Right cardiac atrium (tissue), 5 donors: ENCODE measurements at regions not wholly inside any gene's neighbourhood (a gene's known extent, or its start where the extent isn't known, plus 50 kb on each side); places are given as distances from the start of the nearest gene placed in this dataset.

Experiments
- ATAC-seq, 2 donors: fragments of 200-7000 bp; cut with Tn5 transposase; one replicate each; pipeline versions ENCODE4 v1.8.0 to v1.9.1; 2020; ENCODE audit warnings: moderate library complexity in 2 of 2, mild to moderate bottlenecking in 1 of 2
- DNase-seq, 3 donors: peaks; one replicate each; pipeline ENCODE4 v3.0.0-alpha.2; 2020
- H3K27ac ChIP-seq: one replicate; pipeline ENCODE4 v1.5.1; 2013; ENCODE audit warnings: mild to moderate bottlenecking, low read length, control low read depth, moderate library complexity
- H3K27me3 ChIP-seq: one replicate; pipeline ENCODE4 v1.6.1; 2013; ENCODE audit not compliant: control insufficient read depth, insufficient read depth
- H3K4me1 ChIP-seq: one replicate; pipeline ENCODE4 v1.6.1; 2013; ENCODE audit warnings: low read length; ENCODE audit not compliant: control insufficient read depth, insufficient read depth
- H3K4me3 ChIP-seq: one replicate; pipeline ENCODE4 v1.5.1; 2013; ENCODE audit warnings: low read length, control low read depth
- H3K9me3 ChIP-seq: one replicate; pipeline ENCODE4 v1.6.1; 2013; ENCODE audit warnings: low read length; ENCODE audit not compliant: control insufficient read depth
- WGBS: extraction: QIAGEN DNeasy Blood & Tissue Kit; methylation state at CpG from one replicate; pipeline ENCODE4 v1.1.7; 2013; 5-methylcytosine and 5-hydroxymethylcytosine counted together
- intact Hi-C, 4 donors: fragments of 100-400 bp; cut with DNase I; formaldehyde crosslinking; loops; one replicate each; pipeline versions ENCODE4 v1.11.0 to v1.14.0; 2022 to 2023
- donor health status: healthy with polysubstance abuse.
- donor health status: DM: no; HTN: yes; CAD: no.
- donor health status: DM: no; HTN: no; CAD: no.
- donor health status: DM: no; HTN: yes; CAD: no; lungs with severe emphysema.
- donor health status: DM: yes; HTN: yes; CAD: no.

- no peak for DNase-seq
- Histone ChIP-seq H3K27me3 (no peaks in the 10 kb centered on the region), H3K9me3 (no peaks in the 10 kb centered on the region), H3K4me3 (no peak overlapping the region), H3K4me1 (no peaks in the 10 kb centered on the region), H3K27ac (no peak overlapping the region)
- no peak for ATAC-seq
- intact Hi-C loops: no loop called here
- 80% methylated on average over 4 of the region's 4 CpGs for WGBS
Observed at GRCh38 chr2:65656160-65656718, 223.8 kb upstream of the SPRED2 start.

GRCh38 chr2:65655000-65655399, 222.6 kb upstream of the SPRED2 start:
- Histone ChIP-seq H3K27ac (no peak overlapping the region), H3K9me3 (no peaks in the 10 kb centered on the region), H3K27me3 (no peaks in the 10 kb centered on the region), H3K4me3 (no peak overlapping the region), H3K4me1 (no peaks in the 10 kb centered on the region)
- DNase-seq (no peak), ATAC-seq (no peak)
- 66% methylated on average over 5 of the region's 5 CpGs for WGBS
- intact Hi-C loops: no loop called here

GRCh38 chr2:65654496-65654895, 222.1 kb upstream of the SPRED2 start:
- Histone ChIP-seq H3K4me3 (no peak overlapping the region), H3K27me3 (no peaks in the 10 kb centered on the region), H3K27ac (no peak overlapping the region), H3K9me3 (no peaks in the 10 kb centered on the region), H3K4me1 (no peaks in the 10 kb centered on the region)
- intact Hi-C loops: no loop called here
- WGBS: 86% methylated on average over 3 of the region's 3 CpGs
- DNase-seq: no peak
- ATAC-seq: no peak

- Histone ChIP-seq H3K27me3 (no peaks in the 10 kb centered on the region), H3K4me3 (no peak overlapping the region), H3K9me3 (no peaks in the 10 kb centered on the region), H3K4me1 (no peaks in the 10 kb centered on the region), H3K27ac (no peak overlapping the region)
- WGBS: 77% methylated on average over 1 of the region's 1 CpG
- ATAC-seq: no peak
- intact Hi-C loops: no loop called here
- no peak for DNase-seq
Observed at GRCh38 chr2:65652066-65652465, 219.7 kb upstream of the SPRED2 start.

- Histone ChIP-seq H3K27ac (no peak overlapping the region), H3K4me1 (no peaks in the 10 kb centered on the region), H3K4me3 (no peak overlapping the region), H3K9me3 (no peaks in the 10 kb centered on the region), H3K27me3 (no peaks in the 10 kb centered on the region)
- ATAC-seq (no peak), DNase-seq (no peak)
- 78% methylated on average over 5 of the region's 5 CpGs for WGBS
- intact Hi-C loops: no loop called here
Observed at GRCh38 chr2:65649811-65650589, 217.6 kb upstream of the SPRED2 start.

- Histone ChIP-seq H3K4me1 (no peaks in the 10 kb centered on the region), H3K9me3 (no peaks in the 10 kb centered on the region), H3K4me3 (no peak overlapping the region), H3K27me3 (no peaks in the 10 kb centered on the region), H3K27ac (no peak overlapping the region)
- 85% methylated on average over 1 of the region's 1 CpG for WGBS
- DNase-seq (no peak), ATAC-seq (no peak)
- intact Hi-C loops: no loop called here
Observed at GRCh38 chr2:65647249-65647842, 214.9 kb upstream of the SPRED2 start.

GRCh38 chr2:65640793-65641103, 208.3 kb upstream of the SPRED2 start:
- intact Hi-C loops: no loop called here
- H3K4me3 ChIP-seq: no peak overlapping the region
- 72% methylated on average over 8 of the region's 8 CpGs for WGBS

GRCh38 chr2:65639156-65639864, 206.9 kb upstream of the SPRED2 start:
- no peaks in the 10 kb centered on the region for H3K9me3 ChIP-seq
- intact Hi-C loops: no loop called here
- no peaks in the 10 kb centered on the region for H3K27me3 ChIP-seq
- DNase-seq (no peak), ATAC-seq (peak; percentile 31 to 42)
- H3K4me3 ChIP-seq: no peak overlapping the region
- H3K27ac ChIP-seq: no peak overlapping the region
- 59% methylated on average over 6 of the region's 6 CpGs for WGBS
- no peaks in the 10 kb centered on the region for H3K4me1 ChIP-seq

More at GRCh38 chr2:65640793-65641103, 208.3 kb upstream of the SPRED2 start:
- Histone ChIP-seq H3K27me3 (no peaks in the 10 kb centered on the region), H3K9me3 (no peaks in the 10 kb centered on the region), H3K4me1 (no peaks in the 10 kb centered on the region), H3K27ac (no peak overlapping the region)
- ATAC-seq (no peak), DNase-seq (no peak)

GRCh38 chr2:65638443-65638842, 206.0 kb upstream of the SPRED2 start:
- intact Hi-C loops: no loop called here
- no peak overlapping the region for H3K4me3 ChIP-seq
- H3K27ac ChIP-seq: no peak overlapping the region
- no peak for ATAC-seq
- no peaks in the 10 kb centered on the region for H3K4me1 ChIP-seq
- no peaks in the 10 kb centered on the region for H3K27me3 ChIP-seq
- no peaks in the 10 kb centered on the region for H3K9me3 ChIP-seq
- DNase-seq: no peak

- ATAC-seq: no peak
- Histone ChIP-seq H3K4me1 (no peaks in the 10 kb centered on the region), H3K27me3 (no peaks in the 10 kb centered on the region), H3K9me3 (no peaks in the 10 kb centered on the region), H3K4me3 (no peak overlapping the region), H3K27ac (no peak overlapping the region)
- no peak for DNase-seq
- intact Hi-C loops: no loop called here
- WGBS: 63% methylated on average over 7 of the region's 7 CpGs
Observed at GRCh38 chr2:65636813-65637483, 204.5 kb upstream of the SPRED2 start.

- WGBS: 68% methylated on average over 2 of the region's 2 CpGs
Observed at GRCh38 chr2:65636024-65636423, 203.6 kb upstream of the SPRED2 start.

More at GRCh38 chr2:65636024-65636423, 203.6 kb upstream of the SPRED2 start:
- H3K4me1 ChIP-seq: no peaks in the 10 kb centered on the region
- no peak overlapping the region for H3K4me3 ChIP-seq
- no peaks in the 10 kb centered on the region for H3K9me3 ChIP-seq
- no peaks in the 10 kb centered on the region for H3K27me3 ChIP-seq
- DNase-seq (no peak), ATAC-seq (no peak)
- intact Hi-C loops: no loop called here
- H3K27ac ChIP-seq: no peak overlapping the region
